Osteocyte (in vitro differentiated cells): ENCODE measurements at regions not wholly inside any gene's neighbourhood (a gene's known extent, or its start where the extent isn't known, plus 50 kb on each side); places are given as distances from the start of the nearest gene placed in this dataset.

Source experiments
- DNase-seq: peaks from one replicate; pipeline ENCODE4 v3.0.0; 2021; ENCODE audit warnings: mixed read lengths; ENCODE audit not compliant: unreplicated experiment; ENCODE audit errors: extremely low spot score
- H3K27ac Mint-ChIP-seq: one replicate; pipeline ENCODE4 v1.8.0; 2021; ENCODE audit warnings: mild to moderate bottlenecking, mixed read lengths; ENCODE audit not compliant: unreplicated experiment
- H3K27me3 Mint-ChIP-seq: one replicate; pipeline ENCODE4 v1.8.0; 2021; ENCODE audit warnings: mixed read lengths; ENCODE audit not compliant: unreplicated experiment
- H3K36me3 Mint-ChIP-seq: one replicate; pipeline ENCODE4 v1.8.0; 2021; ENCODE audit warnings: mixed read lengths; ENCODE audit not compliant: unreplicated experiment
- H3K4me1 Mint-ChIP-seq: one replicate; pipeline ENCODE4 v1.8.0; 2021; ENCODE audit warnings: mixed read lengths; ENCODE audit not compliant: unreplicated experiment
- H3K4me3 Mint-ChIP-seq: one replicate; pipeline ENCODE4 v1.8.0; 2021; ENCODE audit warnings: mild to moderate bottlenecking, moderate library complexity, mixed read lengths; ENCODE audit not compliant: unreplicated experiment
- H3K9me3 Mint-ChIP-seq: one replicate; pipeline ENCODE4 v1.8.0; 2021; ENCODE audit warnings: mixed read lengths; ENCODE audit not compliant: unreplicated experiment
- CTCF ChIP-seq: fragments of 200-600 bp; sonication (generic); IDR thresholded peaks from 2 replicates; pipeline ENCODE4 v1.5.0; 2021; ENCODE audit warnings: antibody characterized with exemption, mild to moderate bottlenecking, moderate library complexity

- TF ChIP-seq CTCF, result no peak
- no peak overlapping the region for H3K27ac Mint-ChIP-seq
- H3K27me3 Mint-ChIP-seq, result no peaks in the 10 kb centered on the region
- H3K4me1 Mint-ChIP-seq, result no peaks in the 10 kb centered on the region
- no peak for DNase-seq
- no peak overlapping the region for H3K4me3 Mint-ChIP-seq
- H3K36me3 Mint-ChIP-seq, result no peaks in the 10 kb centered on the region
- H3K9me3 Mint-ChIP-seq, result peaks cover 4% of the 10 kb centered on the region
Observed at GRCh38 chr13:80177327-80177726, 163.6 kb downstream of the SPRY2 start.

GRCh38 chr13:80173224-80173623, 167.7 kb downstream of the SPRY2 start:
- Mint-ChIP-seq H3K36me3 (no peaks in the 10 kb centered on the region), H3K27ac (no peak overlapping the region), H3K4me1 (no peaks in the 10 kb centered on the region), H3K4me3 (no peak overlapping the region), H3K27me3 (no peaks in the 10 kb centered on the region), H3K9me3 (peaks cover 4% of the 10 kb centered on the region)
- DNase-seq, result no peak
- no peak for TF ChIP-seq CTCF

GRCh38 chr13:80171096-80171495, 169.8 kb downstream of the SPRY2 start:
- Mint-ChIP-seq H3K9me3 (peaks cover 4% of the 10 kb centered on the region), H3K27ac (no peak overlapping the region), H3K4me3 (no peak overlapping the region), H3K4me1 (no peaks in the 10 kb centered on the region), H3K36me3 (no peaks in the 10 kb centered on the region), H3K27me3 (no peaks in the 10 kb centered on the region)
- no peak for DNase-seq
- no peak for TF ChIP-seq CTCF

- Mint-ChIP-seq H3K36me3 (no peaks in the 10 kb centered on the region), H3K9me3 (no peaks in the 10 kb centered on the region), H3K27me3 (no peaks in the 10 kb centered on the region), H3K4me1 (no peaks in the 10 kb centered on the region), H3K4me3 (no peak overlapping the region), H3K27ac (no peak overlapping the region)
- DNase-seq, result no peak
- TF ChIP-seq CTCF, result no peak
Observed at GRCh38 chr13:80168089-80168850, 172.7 kb downstream of the SPRY2 start.

- no peak overlapping the region for H3K27ac Mint-ChIP-seq
- H3K4me1 Mint-ChIP-seq, result no peaks in the 10 kb centered on the region
- TF ChIP-seq CTCF, result no peak
- H3K4me3 Mint-ChIP-seq, result no peak overlapping the region
- H3K9me3 Mint-ChIP-seq, result no peaks in the 10 kb centered on the region
- no peak for DNase-seq
- no peaks in the 10 kb centered on the region for H3K27me3 Mint-ChIP-seq
- H3K36me3 Mint-ChIP-seq, result no peaks in the 10 kb centered on the region
Observed at GRCh38 chr13:80166352-80166751, 174.6 kb downstream of the SPRY2 start.
